NCI-H146 treated with DMSO at 0.1 percent for 48 hours (cell line): ENCODE measurements at regions not wholly inside any gene's neighbourhood (a gene's known extent, or its start where the extent isn't known, plus 50 kb on each side); places are given as distances from the start of the nearest gene placed in this dataset.
A peak's percentile ranks its signal among the peaks of the same experiment; 100 is the strongest.
"Not testable (repeated sequence)": the region's sequence is repeated elsewhere in the genome, so short reads cannot be mapped to it uniquely, and the experiment has no call there.

ENCODE experiments used
- DNase-seq: peaks from one replicate; lab custom pipeline; 2025; ENCODE audit not compliant: unreplicated experiment; lab: John Stamatoyannopoulos, UW

GRCh38 chr4:31007858-31008257 is 287.7 kb downstream of the PCDH7 start:
- no peak for DNase-seq

GRCh38 chr4:31009926-31010325 is 289.8 kb downstream of the PCDH7 start:
- DNase-seq = no peak

GRCh38 chr4:31015123-31015522 is 295.0 kb downstream of the PCDH7 start:
- DNase-seq = no peak

GRCh38 chr4:31016322-31017061 is 296.3 kb downstream of the PCDH7 start:
- DNase-seq = no peak

GRCh38 chr4:31020363-31020762 is 300.2 kb downstream of the PCDH7 start:
- DNase-seq = peak; percentile 18

GRCh38 chr4:31021008-31021407 is 300.8 kb downstream of the PCDH7 start:
- no peak for DNase-seq

GRCh38 chr4:31022702-31023101 is 302.5 kb downstream of the PCDH7 start:
- no peak for DNase-seq

- DNase-seq = no peak
Observed at GRCh38 chr4:31023109-31023508, 302.9 kb downstream of the PCDH7 start.

- DNase-seq = no peak
Observed at GRCh38 chr4:31023742-31024141, 303.6 kb downstream of the PCDH7 start.

- not testable (repeated sequence) for DNase-seq
Observed at GRCh38 chr4:31024781-31025180, 304.6 kb downstream of the PCDH7 start.

- no peak for DNase-seq
Observed at GRCh38 chr4:31026256-31026655, 306.1 kb downstream of the PCDH7 start.

- DNase-seq = peak; percentile 70
Observed at GRCh38 chr4:31034550-31034949, 314.4 kb downstream of the PCDH7 start.

GRCh38 chr4:31035761-31036160 is 315.6 kb downstream of the PCDH7 start:
- DNase-seq = no peak

- DNase-seq = no peak
Observed at GRCh38 chr4:31037703-31038102, 317.5 kb downstream of the PCDH7 start.

- no peak for DNase-seq
Observed at GRCh38 chr4:31039382-31039781, 319.2 kb downstream of the PCDH7 start.

GRCh38 chr4:31040106-31040505 is 319.9 kb downstream of the PCDH7 start:
- no peak for DNase-seq

GRCh38 chr4:31041385-31041784 is 321.2 kb downstream of the PCDH7 start:
- DNase-seq = no peak

- no peak for DNase-seq
Observed at GRCh38 chr4:31041853-31042252, 321.7 kb downstream of the PCDH7 start.

- no peak for DNase-seq
Observed at GRCh38 chr4:31043382-31044062, 323.4 kb downstream of the PCDH7 start.

- DNase-seq = peak; percentile 22
Observed at GRCh38 chr4:31045151-31045550, 325.0 kb downstream of the PCDH7 start.

GRCh38 chr4:31045724-31046318 is 325.7 kb downstream of the PCDH7 start:
- DNase-seq = peak; percentile 69

GRCh38 chr4:31051151-31051550 is 331.0 kb downstream of the PCDH7 start:
- no peak for DNase-seq
